Liver (tissue), 8 donors: ENCODE measurements at regions not wholly inside any gene's neighbourhood (a gene's known extent, or its start where the extent isn't known, plus 50 kb on each side); places are given as distances from the start of the nearest gene placed in this dataset.

ENCODE experiments used
- DNase-seq: peaks from one replicate; pipeline ENCODE4 v3.0.0-alpha.2; 2017; ENCODE audit warnings: low spot score
- H3K27ac ChIP-seq, 2 donors: one replicate each; pipeline ENCODE4 v1.7.0; 2013; ENCODE audit warnings: inconsistent platforms in 2 of 2, low read length in 2 of 2, control low read depth in 1 of 2, low read depth in 1 of 2, mild to moderate bottlenecking in 1 of 2
- H3K27me3 ChIP-seq, 4 donors: one replicate each; pipeline versions ENCODE4 v1.6.1 to v1.7.0; 2013; ENCODE audit warnings: low read length in 3 of 4, inconsistent platforms in 1 of 4, mild to moderate bottlenecking in 1 of 4, moderate library complexity in 1 of 4; ENCODE audit not compliant: control insufficient read depth in 4 of 4, insufficient read depth in 4 of 4
- H3K36me3 ChIP-seq, 4 donors: one replicate each; pipeline versions ENCODE4 v1.6.1 to v1.7.0; 2013; ENCODE audit warnings: low read length in 3 of 4, mild to moderate bottlenecking in 3 of 4, low read depth in 1 of 4, moderate library complexity in 1 of 4; ENCODE audit not compliant: control insufficient read depth in 4 of 4, insufficient read depth in 3 of 4
- H3K4me1 ChIP-seq, 4 donors: one replicate each; pipeline versions ENCODE4 v1.6.1 to v1.7.0; 2013; ENCODE audit warnings: low read length in 3 of 4, mild to moderate bottlenecking in 3 of 4, moderate library complexity in 1 of 4; ENCODE audit not compliant: control insufficient read depth in 4 of 4, insufficient read depth in 4 of 4
- H3K4me3 ChIP-seq, 3 donors: one replicate each; pipeline versions ENCODE4 v1.6.1 to v1.7.0; 2013; ENCODE audit warnings: low read length in 3 of 3, control low read depth in 1 of 3, low read depth in 1 of 3, mild to moderate bottlenecking in 1 of 3
- H3K9ac ChIP-seq, 2 donors: one replicate each; pipeline ENCODE4 v1.7.0; 2013; ENCODE audit warnings: low read length in 2 of 2, mild to moderate bottlenecking in 2 of 2, moderate library complexity in 2 of 2, control low read depth in 1 of 2, low read depth in 1 of 2
- H3K9me3 ChIP-seq, 4 donors: one replicate each; pipeline versions ENCODE4 v1.6.1 to v1.7.0; 2013; ENCODE audit warnings: low read length in 3 of 4; ENCODE audit not compliant: control insufficient read depth in 4 of 4
- ATF3 ChIP-seq: IDR thresholded peaks from 2 replicates; pipeline ENCODE4 v1.6.1; 2016; ENCODE audit warnings: antibody characterized with exemption
- EGR1 ChIP-seq, 2 donors: IDR thresholded peaks; 2 replicates each; pipeline ENCODE4 v1.6.1; 2016 to 2018; ENCODE audit warnings: antibody characterized with exemption in 2 of 2, low read depth in 2 of 2
- FOXA1 ChIP-seq: IDR thresholded peaks from 2 replicates; pipeline ENCODE4 v1.6.1; 2016; ENCODE audit warnings: antibody characterized with exemption
- FOXA2 ChIP-seq: IDR thresholded peaks from 2 replicates; pipeline ENCODE4 v1.6.1; 2016; ENCODE audit warnings: antibody characterized with exemption
- GABPA ChIP-seq, 2 donors: IDR thresholded peaks in 1 of 2; conservative IDR thresholded peaks in 1 of 2; 2 replicates each; pipeline ENCODE4 v1.6.1; 2016; ENCODE audit warnings: antibody characterized with exemption in 2 of 2, mild to moderate bottlenecking in 1 of 2, moderate library complexity in 1 of 2
- HNF4A ChIP-seq, 2 donors: conservative IDR thresholded peaks; 2 replicates each; pipeline ENCODE4 v1.6.1; 2016; ENCODE audit warnings: antibody characterized with exemption in 2 of 2, mild to moderate bottlenecking in 2 of 2
- HNF4G ChIP-seq: IDR thresholded peaks from 2 replicates; pipeline ENCODE4 v1.6.1; 2016; ENCODE audit warnings: antibody characterized with exemption
- JUND ChIP-seq, 2 donors: IDR thresholded peaks; 2 replicates each; pipeline ENCODE4 v1.6.1; 2016; ENCODE audit warnings: antibody characterized with exemption in 2 of 2
- MAX ChIP-seq: IDR thresholded peaks from 2 replicates; pipeline ENCODE4 v1.6.1; 2016; ENCODE audit warnings: antibody characterized with exemption
- NR2F2 ChIP-seq: IDR thresholded peaks from 2 replicates; pipeline ENCODE4 v1.6.1; 2016; ENCODE audit warnings: antibody characterized with exemption
- RAD21 ChIP-seq, 2 donors: IDR thresholded peaks; 2 replicates each; pipeline ENCODE4 v1.6.1; 2016; ENCODE audit warnings: antibody characterized with exemption in 2 of 2, mild to moderate bottlenecking in 2 of 2
- SP1 ChIP-seq: IDR thresholded peaks from 2 replicates; pipeline ENCODE4 v1.6.1; 2018; ENCODE audit warnings: antibody characterized with exemption, mild to moderate bottlenecking
- TAF1 ChIP-seq: conservative IDR thresholded peaks from 2 replicates; pipeline ENCODE4 v1.6.1; 2016; ENCODE audit warnings: antibody characterized with exemption, mild to moderate bottlenecking
- YY1 ChIP-seq: IDR thresholded peaks from 2 replicates; pipeline ENCODE4 v1.6.1; 2016; ENCODE audit warnings: antibody characterized with exemption, mild to moderate bottlenecking
- WGBS: extraction: QIAGEN DNeasy Blood & Tissue Kit; methylation state at CpG from one replicate; pipeline ENCODE4 v1.1.7; 2013; 5-methylcytosine and 5-hydroxymethylcytosine counted together
- TF ChIP-seq, protein P1 (sequence below): IDR thresholded peaks from 2 replicates; pipeline ENCODE4 v1.6.1; 2016; ENCODE audit warnings: antibody characterized with exemption
- TF ChIP-seq, protein P2 (sequence below): fragments of 150-350 bp; IDR thresholded peaks from 2 replicates; pipeline ENCODE4 v1.5.1; 2017; ENCODE audit warnings: improper control_type of control experiment, low read depth, low read length; ENCODE audit not compliant: missing input control
- TF ChIP-seq, protein P3 (sequence below): IDR thresholded peaks from 2 replicates; pipeline ENCODE4 v1.6.1; 2016; ENCODE audit warnings: antibody characterized with exemption, mild to moderate bottlenecking
- donor health status: healthy.
- donor health status: healthy.
- donor health status: healthy.
- donor health status: healthy.
- donor health status: healthy.

DNA sequence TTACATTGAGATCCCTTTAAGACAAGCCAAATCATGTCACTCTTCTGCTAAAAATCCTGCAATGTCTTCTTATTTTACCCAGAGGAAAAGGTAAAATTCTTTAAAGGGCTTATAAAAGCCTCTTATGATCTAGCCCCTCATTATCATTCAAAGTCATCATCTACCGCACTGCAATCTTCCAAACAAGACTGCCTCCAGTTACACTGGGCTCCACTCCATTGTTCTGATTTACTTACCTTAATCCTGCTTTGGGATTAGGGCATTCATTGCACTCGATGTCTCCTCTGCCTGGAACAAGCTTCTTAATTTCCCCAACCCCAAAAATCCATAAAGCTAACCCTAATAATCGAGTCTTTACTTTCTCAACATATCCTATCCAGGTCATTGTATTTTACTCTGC, 269.1 kb downstream of the PCDH18 start:
- WGBS = 64% methylated on average over 3 of the region's 3 CpGs
- H3K9me3 ChIP-seq = no peaks in the 10 kb centered on the region
- no peak overlapping the region for H3K4me3 ChIP-seq
- no peaks in the 10 kb centered on the region for H3K36me3 ChIP-seq
- no peaks in the 10 kb centered on the region for H3K27me3 ChIP-seq
- no peak overlapping the region for H3K9ac ChIP-seq
- H3K4me1 ChIP-seq = no peaks in the 10 kb centered on the region
- H3K27ac ChIP-seq = no peak overlapping the region
- DNase-seq = no peak
- no peak for TF ChIP-seq HNF4A (conservative IDR thresholded peaks at IDR 0.05)
- no peak for TF ChIP-seq SP1
- TF ChIP-seq, protein P1, sequence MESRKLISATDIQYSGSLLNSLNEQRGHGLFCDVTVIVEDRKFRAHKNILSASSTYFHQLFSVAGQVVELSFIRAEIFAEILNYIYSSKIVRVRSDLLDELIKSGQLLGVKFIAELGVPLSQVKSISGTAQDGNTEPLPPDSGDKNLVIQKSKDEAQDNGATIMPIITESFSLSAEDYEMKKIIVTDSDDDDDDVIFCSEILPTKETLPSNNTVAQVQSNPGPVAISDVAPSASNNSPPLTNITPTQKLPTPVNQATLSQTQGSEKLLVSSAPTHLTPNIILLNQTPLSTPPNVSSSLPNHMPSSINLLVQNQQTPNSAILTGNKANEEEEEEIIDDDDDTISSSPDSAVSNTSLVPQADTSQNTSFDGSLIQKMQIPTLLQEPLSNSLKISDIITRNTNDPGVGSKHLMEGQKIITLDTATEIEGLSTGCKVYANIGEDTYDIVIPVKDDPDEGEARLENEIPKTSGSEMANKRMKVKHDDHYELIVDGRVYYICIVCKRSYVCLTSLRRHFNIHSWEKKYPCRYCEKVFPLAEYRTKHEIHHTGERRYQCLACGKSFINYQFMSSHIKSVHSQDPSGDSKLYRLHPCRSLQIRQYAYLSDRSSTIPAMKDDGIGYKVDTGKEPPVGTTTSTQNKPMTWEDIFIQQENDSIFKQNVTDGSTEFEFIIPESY = no peak
- TF ChIP-seq, protein P2, sequence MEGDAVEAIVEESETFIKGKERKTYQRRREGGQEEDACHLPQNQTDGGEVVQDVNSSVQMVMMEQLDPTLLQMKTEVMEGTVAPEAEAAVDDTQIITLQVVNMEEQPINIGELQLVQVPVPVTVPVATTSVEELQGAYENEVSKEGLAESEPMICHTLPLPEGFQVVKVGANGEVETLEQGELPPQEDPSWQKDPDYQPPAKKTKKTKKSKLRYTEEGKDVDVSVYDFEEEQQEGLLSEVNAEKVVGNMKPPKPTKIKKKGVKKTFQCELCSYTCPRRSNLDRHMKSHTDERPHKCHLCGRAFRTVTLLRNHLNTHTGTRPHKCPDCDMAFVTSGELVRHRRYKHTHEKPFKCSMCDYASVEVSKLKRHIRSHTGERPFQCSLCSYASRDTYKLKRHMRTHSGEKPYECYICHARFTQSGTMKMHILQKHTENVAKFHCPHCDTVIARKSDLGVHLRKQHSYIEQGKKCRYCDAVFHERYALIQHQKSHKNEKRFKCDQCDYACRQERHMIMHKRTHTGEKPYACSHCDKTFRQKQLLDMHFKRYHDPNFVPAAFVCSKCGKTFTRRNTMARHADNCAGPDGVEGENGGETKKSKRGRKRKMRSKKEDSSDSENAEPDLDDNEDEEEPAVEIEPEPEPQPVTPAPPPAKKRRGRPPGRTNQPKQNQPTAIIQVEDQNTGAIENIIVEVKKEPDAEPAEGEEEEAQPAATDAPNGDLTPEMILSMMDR = no peak
- no peak for TF ChIP-seq JUND (IDR thresholded peaks at IDR 0.05)
- TF ChIP-seq YY1 = no peak
- no peak for TF ChIP-seq TAF1
- TF ChIP-seq RAD21 (IDR thresholded peaks at IDR 0.05) = no peak
- no peak for TF ChIP-seq EGR1 (IDR thresholded peaks at IDR 0.05; ENCODE audit: low read depth in 2 of 2)

DNA sequence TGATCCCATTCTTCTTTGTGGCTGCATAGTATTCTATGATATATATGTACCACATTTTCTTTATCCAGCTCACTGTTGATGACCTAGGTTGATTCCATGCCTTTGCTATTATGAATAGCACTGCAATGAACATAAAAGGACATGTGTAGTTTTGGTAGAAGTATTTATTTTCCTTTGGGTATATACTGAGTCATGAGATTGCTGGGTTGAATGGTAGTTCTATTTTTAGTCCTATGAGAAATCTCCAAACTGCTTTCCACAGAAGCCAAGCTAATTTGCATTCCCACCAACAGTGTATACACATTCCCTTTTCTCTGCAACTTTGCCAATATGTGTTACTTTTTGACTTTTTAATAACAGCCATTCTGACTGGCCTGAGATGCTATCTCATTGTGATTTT, 278.3 kb downstream of the PCDH18 start:
- no peak overlapping the region for H3K4me3 ChIP-seq
- no peak for DNase-seq
- TF ChIP-seq, protein P3, sequence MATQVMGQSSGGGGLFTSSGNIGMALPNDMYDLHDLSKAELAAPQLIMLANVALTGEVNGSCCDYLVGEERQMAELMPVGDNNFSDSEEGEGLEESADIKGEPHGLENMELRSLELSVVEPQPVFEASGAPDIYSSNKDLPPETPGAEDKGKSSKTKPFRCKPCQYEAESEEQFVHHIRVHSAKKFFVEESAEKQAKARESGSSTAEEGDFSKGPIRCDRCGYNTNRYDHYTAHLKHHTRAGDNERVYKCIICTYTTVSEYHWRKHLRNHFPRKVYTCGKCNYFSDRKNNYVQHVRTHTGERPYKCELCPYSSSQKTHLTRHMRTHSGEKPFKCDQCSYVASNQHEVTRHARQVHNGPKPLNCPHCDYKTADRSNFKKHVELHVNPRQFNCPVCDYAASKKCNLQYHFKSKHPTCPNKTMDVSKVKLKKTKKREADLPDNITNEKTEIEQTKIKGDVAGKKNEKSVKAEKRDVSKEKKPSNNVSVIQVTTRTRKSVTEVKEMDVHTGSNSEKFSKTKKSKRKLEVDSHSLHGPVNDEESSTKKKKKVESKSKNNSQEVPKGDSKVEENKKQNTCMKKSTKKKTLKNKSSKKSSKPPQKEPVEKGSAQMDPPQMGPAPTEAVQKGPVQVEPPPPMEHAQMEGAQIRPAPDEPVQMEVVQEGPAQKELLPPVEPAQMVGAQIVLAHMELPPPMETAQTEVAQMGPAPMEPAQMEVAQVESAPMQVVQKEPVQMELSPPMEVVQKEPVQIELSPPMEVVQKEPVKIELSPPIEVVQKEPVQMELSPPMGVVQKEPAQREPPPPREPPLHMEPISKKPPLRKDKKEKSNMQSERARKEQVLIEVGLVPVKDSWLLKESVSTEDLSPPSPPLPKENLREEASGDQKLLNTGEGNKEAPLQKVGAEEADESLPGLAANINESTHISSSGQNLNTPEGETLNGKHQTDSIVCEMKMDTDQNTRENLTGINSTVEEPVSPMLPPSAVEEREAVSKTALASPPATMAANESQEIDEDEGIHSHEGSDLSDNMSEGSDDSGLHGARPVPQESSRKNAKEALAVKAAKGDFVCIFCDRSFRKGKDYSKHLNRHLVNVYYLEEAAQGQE = no peak
- TF ChIP-seq GABPA (IDR thresholded peaks at IDR 0.05 in 1 of 2, conservative IDR thresholded peaks at IDR 0.05 in 1 of 2) = no peak
- no peak for TF ChIP-seq YY1
- TF ChIP-seq, protein P2 = no peak
- TF ChIP-seq FOXA1 = no peak
- TF ChIP-seq SP1 = no peak
- TF ChIP-seq MAX = no peak
- TF ChIP-seq EGR1 (IDR thresholded peaks at IDR 0.05; ENCODE audit: low read depth in 2 of 2) = no peak
- TF ChIP-seq ATF3 = no peak
- no peak for TF ChIP-seq JUND (IDR thresholded peaks at IDR 0.05)
- TF ChIP-seq HNF4G = no peak
- TF ChIP-seq HNF4A (conservative IDR thresholded peaks at IDR 0.05) = no peak
- no peak for TF ChIP-seq FOXA2
- no peak for TF ChIP-seq TAF1
- no peak for TF ChIP-seq NR2F2
- no peaks in the 10 kb centered on the region for H3K36me3 ChIP-seq
- H3K9me3 ChIP-seq = no peaks in the 10 kb centered on the region
- no peaks in the 10 kb centered on the region for H3K27me3 ChIP-seq
- H3K9ac ChIP-seq = no peak overlapping the region
- no peak overlapping the region for H3K27ac ChIP-seq
- no peaks in the 10 kb centered on the region for H3K4me1 ChIP-seq
